HepG2 (cell line): ENCODE measurements at regions not wholly inside any gene's neighbourhood (a gene's known extent, or its start where the extent isn't known, plus 50 kb on each side); places are given as distances from the start of the nearest gene placed in this dataset.

Experiments used
- ATAC-seq: fragments of 200-7000 bp; cut with Tn5 transposase; 3 replicates; pipeline ENCODE4 v1.9.1; 2020; ENCODE audit warnings: mild to moderate bottlenecking, moderate library complexity
- BruUV-seq: library from RNA; stranded (reverse); fragments of 400-500 nt; replicated peaks from 2 replicates; lab custom pipeline; 2021; lab: Mats Ljungman, UMichigan
- CTCF ChIA-PET: fragments of 300-600 bp; formaldehyde crosslinking; extraction: SDS; loops from one replicate; lab custom pipeline; 2021; ENCODE audit warnings: low total read pairs, inconsistent platforms, low intra/inter-chr PET ratio; lab: Yijun Ruan, JAX
- POLR2A ChIA-PET: fragments of 350-600 bp; sonication (Branson Sonifier 250); formaldehyde crosslinking; loops from one replicate; lab custom pipeline; 2020; ENCODE audit warnings: antibody characterized with exemption, inconsistent platforms; lab: Yijun Ruan, JAX
- DNase-seq: peaks from one replicate; pipeline ENCODE4 v3.0.0-alpha.2; 2015; ENCODE audit warnings: low spot score
- FAIRE-seq: peaks from 3 replicates; lab custom pipeline; 2011; peaks lifted over from hg19 to GRCh38; lab: Jason Lieb, UNC
- H2AFZ ChIP-seq: one replicate; pipeline ENCODE4 v1.6.1; 2011; ENCODE audit warnings: low read length, inconsistent platforms
- H3K27ac ChIP-seq: fragments of 300-600 bp; 3 replicates; pipeline ENCODE4 v1.8.0; 2011; ENCODE audit warnings: mixed run types, mild to moderate bottlenecking, mixed read lengths, low read length, inconsistent platforms; ENCODE audit not compliant: insufficient read depth; ENCODE audit errors: extremely low read length
- H3K27me3 ChIP-seq, 2 experiments: fragments of 200-600 bp in 1 of 2; 2 replicates in 1 of 2; 3 replicates in 1 of 2; pipeline versions ENCODE4 v1.6.0 to v1.8.0; 2011; ENCODE audit warnings: low read length in 2 of 2, mild to moderate bottlenecking in 2 of 2, moderate library complexity in 2 of 2, inconsistent platforms in 1 of 2; ENCODE audit not compliant: insufficient read depth in 2 of 2, control insufficient read depth in 1 of 2
- H3K36me3 ChIP-seq, 2 experiments: fragments of 200-600 bp in 1 of 2; replicated peaks in 1 of 2; 2 replicates in 1 of 2; 3 replicates in 1 of 2; pipeline versions ENCODE4 v1.5.1 to v1.8.0; 2011; ENCODE audit warnings: low read length in 2 of 2, inconsistent platforms in 1 of 2; ENCODE audit not compliant: insufficient read depth in 2 of 2, control insufficient read depth in 1 of 2
- H3K4me1 ChIP-seq: 2 replicates; pipeline ENCODE4 v1.5.1; 2012; ENCODE audit warnings: low read length, inconsistent platforms; ENCODE audit not compliant: insufficient read depth
- H3K4me2 ChIP-seq: 2 replicates; pipeline ENCODE4 v1.6.0; 2011; ENCODE audit warnings: low read depth, low read length, inconsistent platforms
- H3K4me3 ChIP-seq, 3 experiments: fragments of 200-600 bp in 1 of 3; sonication (generic), shearing (Covaris generic) in 1 of 3; replicated peaks in 1 of 3; 2 replicates each; pipeline ENCODE4 v1.5.1; 2011 to 2016; ENCODE audit warnings: low read length in 3 of 3, inconsistent platforms in 2 of 3, low read depth in 2 of 3, mild to moderate bottlenecking in 2 of 3, control low read depth in 1 of 3, mixed read lengths in 1 of 3; ENCODE audit not compliant: insufficient read depth in 1 of 3
- H3K79me2 ChIP-seq: one replicate; pipeline ENCODE4 v1.6.1; 2011; ENCODE audit warnings: low read length, inconsistent platforms; ENCODE audit not compliant: insufficient read depth
- H3K9ac ChIP-seq: 2 replicates; pipeline ENCODE4 v1.6.0; 2011; ENCODE audit warnings: mild to moderate bottlenecking, low read depth, low read length, inconsistent platforms; ENCODE audit not compliant: insufficient read depth
- H3K9me3 ChIP-seq: 2 replicates; pipeline ENCODE4 v1.5.1; 2012; ENCODE audit warnings: mild to moderate bottlenecking, low read length
- H4K20me1 ChIP-seq: 2 replicates; pipeline ENCODE4 v1.6.0; 2011; ENCODE audit warnings: inconsistent platforms, mild to moderate bottlenecking, low read length, moderate library complexity; ENCODE audit not compliant: insufficient read depth
- CTCF ChIP-seq: sonication (generic); formaldehyde crosslinking; IDR thresholded peaks from 2 replicates; pipeline ENCODE4 v1.5.0; 2020; ENCODE audit warnings: mild to moderate bottlenecking, missing genetic modification reagents, moderate library complexity
- EP300 ChIP-seq, 3 experiments: sonication (generic) in 1 of 3; formaldehyde crosslinking in 1 of 3; IDR thresholded peaks; 2 replicates each; pipeline versions ENCODE4 v1.5.1 to v1.6.1; 2011 to 2020; ENCODE audit warnings: low read depth in 2 of 3, low read length in 2 of 3, borderline replicate concordance in 1 of 3, improper control_type of control experiment in 1 of 3, mild to moderate bottlenecking in 1 of 3, missing genetic modification reagents in 1 of 3, moderate library complexity in 1 of 3
- RBM22 ChIP-seq: fragments of 200-400 bp; formaldehyde crosslinking; optimal IDR thresholded peaks from 2 replicates; pipeline ENCODE3; 2017; ENCODE audit warnings: mild to moderate bottlenecking, low read length, moderate library complexity
- STAG1 ChIP-seq: sonication (generic); formaldehyde crosslinking; IDR thresholded peaks from 2 replicates; pipeline ENCODE4 v1.4.0; 2020; ENCODE audit warnings: missing genetic modification reagents
- TERF1 ChIP-seq: sonication (generic); formaldehyde crosslinking; IDR thresholded peaks from 2 replicates; pipeline ENCODE4 v1.8.0; 2022; ENCODE audit warnings: mild to moderate bottlenecking, missing genetic modification reagents, moderate library complexity
- YEATS2 ChIP-seq: sonication (generic); formaldehyde crosslinking; IDR thresholded peaks from 2 replicates; pipeline ENCODE4 v1.4.0; 2020; ENCODE audit warnings: missing genetic modification reagents, borderline replicate concordance
- ZNF460 ChIP-seq: sonication (generic); formaldehyde crosslinking; IDR thresholded peaks from 2 replicates; pipeline ENCODE4 v1.5.1; 2020; ENCODE audit warnings: missing genetic modification reagents, mild to moderate bottlenecking, borderline replicate concordance
- ZNF546 ChIP-seq: sonication (generic); formaldehyde crosslinking; conservative IDR thresholded peaks from 2 replicates; pipeline ENCODE4 v1.8.1; 2023; ENCODE audit warnings: mild to moderate bottlenecking, missing genetic modification reagents
- WGBS: methylation state at CpG from one replicate; pipeline ENCODE4 v1.1.6; 2017; ENCODE audit warnings: low lambda C conversion rate; 5-methylcytosine and 5-hydroxymethylcytosine counted together
- in situ Hi-C: cut with HindIII; loops from 2 replicates; pipeline ENCODE4 v1.10.0; 2017; ENCODE audit warnings: low pct_unique_long_range_greater_than_20kb; ENCODE audit not compliant: extremely low pct_ligation_motif_present
- intact Hi-C: fragments of 100-400 bp; cut with micrococcal nuclease; formaldehyde crosslinking; loops from one replicate; pipeline ENCODE4 v1.10.0; 2022; ENCODE audit not compliant: unreplicated experiment

GRCh38 chr21:39084073-39084472 is 99.2 kb downstream of the PSMG1 start:
- no TSS peak for BruUV-seq
- H3K9me3 ChIP-seq: no peaks in the 10 kb centered on the region
- no peak overlapping the region for H3K9ac ChIP-seq
- intact Hi-C loops: loop anchor here (5.0 to 10.0 kb wide), 2 partner anchors 49 to 352 kb away; no protein-coding TSS in a partner anchor
- H3K79me2 ChIP-seq: no peaks in the 10 kb centered on the region
- TF ChIP-seq CTCF (CRISPR knock-in tag) (0 out of 2 replicates have a peak, but pooled peaks have one; percentile 21), RBM22 (no peak)
- TF ChIP-seq, all 625 proteins: peak for 1
- Histone ChIP-seq H3K27ac (no peak overlapping the region), H3K4me2 (no peak overlapping the region), H3K36me3 (no peaks in the 10 kb centered on the region), H3K27me3 (no peaks in the 10 kb centered on the region), H4K20me1 (no peaks in the 10 kb centered on the region), H3K4me1 (peaks cover 83% of the 10 kb centered on the region), H2AFZ (no peak overlapping the region), H3K4me3 (no peak overlapping the region)
- DNase-seq (no peak), FAIRE-seq (no peak), ATAC-seq (no peak)
- in situ Hi-C loops: no loop called here
- POLR2A ChIA-PET: interaction anchor here (0.9 to 1.4 kb wide), 2 partner anchors 11 to 275 kb away, joined by 3 to 4 read pairs; no protein-coding TSS in a partner anchor
- CTCF ChIA-PET: no interaction called here
- 50% methylated on average over 1 of the region's 4 CpGs for WGBS

GRCh38 chr21:39083377-39084008 is 99.8 kb downstream of the PSMG1 start:
- Histone ChIP-seq H3K4me3 (0 out of 6 replicates have a peak overlapping the region, but pooled peaks of 1 of the 3 experiments have one; percentile 36), H4K20me1 (no peaks in the 10 kb centered on the region), H3K9ac (peak overlapping the region; percentile 32; the same call in 1 of the 2 replicates), H2AFZ (no peak overlapping the region), H3K36me3 (no peaks in the 10 kb centered on the region), H3K27me3 (no peaks in the 10 kb centered on the region), H3K27ac (peak overlapping the region; percentile 43), H3K4me1 (peaks cover 83% of the 10 kb centered on the region), H3K79me2 (no peaks in the 10 kb centered on the region), H3K9me3 (no peaks in the 10 kb centered on the region), H3K4me2 (peak overlapping the region; percentile 62)
- in situ Hi-C loops: no loop called here
- FAIRE-seq (no peak), DNase-seq (no peak), ATAC-seq (peak; percentile 9)
- ChIA-PET POLR2A (interaction anchor here (0.7 to 1.4 kb wide), 3 partner anchors 12 kb away, joined by 3 to 4 read pairs (median 4); no protein-coding TSS in a partner anchor), CTCF (no interaction called here)
- BruUV-seq: no TSS peak
- intact Hi-C loops: loop anchor here (5.0 to 10.0 kb wide), 2 partner anchors 49 to 351 kb away; no protein-coding TSS in a partner anchor
- WGBS: 66% methylated on average over 10 of the region's 11 CpGs
- TF ChIP-seq EP300 (IDR thresholded peaks at IDR 0.05; ENCODE audit: low read depth in 2 of 2, low read length in 2 of 2) (peak in 1 of 2 experiments; percentile 18; a peak in 1 of 4 replicates), EP300 (CRISPR knock-in tag; IDR thresholded peaks at IDR 0.05; ENCODE audit: borderline replicate concordance) (no peak), YEATS2 (CRISPR knock-in tag) (no peak), ZNF546 (CRISPR knock-in tag) (no peak), STAG1 (0 out of 2 replicates have a peak, but pooled peaks have one; percentile 7), ZNF460 (CRISPR knock-in tag) (no peak), TERF1 (CRISPR knock-in tag) (no peak)
